Prostate gland (tissue), 2 donors: ENCODE measurements at regions not wholly inside any gene's neighbourhood (a gene's known extent, or its start where the extent isn't known, plus 50 kb on each side); places are given as distances from the start of the nearest gene placed in this dataset.

Experiments
- DNase-seq: peaks from one replicate; pipeline ENCODE4 v3.0.0-alpha.2; 2019; ENCODE audit warnings: low spot score
- H3K27ac ChIP-seq, 2 donors: fragments of 200-600 bp; sonication (generic); 2 replicates each; pipeline ENCODE4 v1.5.1; 2017 to 2019
- H3K27me3 ChIP-seq: fragments of 200-600 bp; sonication (generic); replicated peaks from 2 replicates; pipeline ENCODE4 v1.5.1; 2019; ENCODE audit not compliant: insufficient read depth
- H3K36me3 ChIP-seq, 2 donors: fragments of 200-600 bp; sonication (generic); 1 replicate in 1 of 2; 2 replicates in 1 of 2; pipeline versions ENCODE4 v1.5.1 to v1.8.1; 2017 to 2019
- H3K4me1 ChIP-seq: fragments of 200-600 bp; sonication (generic); replicated peaks from 2 replicates; pipeline ENCODE4 v1.5.1; 2019
- H3K4me3 ChIP-seq, 2 donors: fragments of 200-600 bp; sonication (generic); 2 replicates each; pipeline ENCODE4 v1.5.1; 2017 to 2019
- H3K9me3 ChIP-seq: fragments of 200-600 bp; sonication (generic); 2 replicates; pipeline ENCODE4 v1.5.1; 2017
- POLR2A ChIP-seq: fragments of 450-650 bp; IDR thresholded peaks from one replicate; pipeline ENCODE4 v1.6.1; 2016; ENCODE audit warnings: antibody characterized with exemption, mild to moderate bottlenecking
- POLR2AphosphoS5 ChIP-seq: sonication (generic); formaldehyde crosslinking; IDR thresholded peaks from one replicate; pipeline ENCODE4 v1.6.1; 2017; ENCODE audit warnings: antibody characterized with exemption
- WGBS: methylation state at CpG from one replicate; pipeline ENCODE4 v1.1.5; 2018; 5-methylcytosine and 5-hydroxymethylcytosine counted together
- intact Hi-C: fragments of 100-400 bp; cut with DNase I; formaldehyde crosslinking; loops from one replicate; pipeline ENCODE4 v1.14.2; 2022
- TF ChIP-seq, protein P1 (sequence below), 4 experiments: fragments of 200-600 bp in 2 of 4; fragments of 450-650 bp in 2 of 4; sonication (generic) in 2 of 4; IDR thresholded peaks; 1 replicate in 3 of 4; 2 replicates in 1 of 4; pipeline ENCODE4 v1.5.1; 2016 to 2019; ENCODE audit warnings: antibody characterized with exemption in 4 of 4, mild to moderate bottlenecking in 2 of 4, moderate library complexity in 2 of 4

DNA sequence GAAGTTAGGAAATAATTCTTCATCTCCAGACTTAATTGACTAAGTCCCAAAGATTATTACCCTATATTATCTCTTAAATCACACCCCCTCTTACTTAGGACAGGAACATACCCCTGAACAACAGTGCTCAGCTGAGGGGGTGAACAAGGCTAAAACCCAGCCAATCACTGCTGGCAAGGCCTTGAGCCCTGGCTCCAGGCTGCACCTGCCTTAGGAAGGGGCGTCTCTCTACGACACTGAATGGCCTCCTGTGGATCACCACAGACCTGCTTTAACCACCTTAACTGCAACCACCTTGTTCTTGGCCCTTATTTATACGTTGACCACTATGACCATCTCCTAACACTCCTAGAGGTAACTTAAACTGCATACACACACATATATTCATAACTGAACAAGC lies 267.4 kb upstream of the THBS1 start:
- H3K9me3 ChIP-seq, result no peaks in the 10 kb centered on the region
- DNase-seq, result no peak
- no peaks in the 10 kb centered on the region for H3K27me3 ChIP-seq
- WGBS, result 89% methylated on average over 3 of the region's 3 CpGs
- H3K4me3 ChIP-seq, result no peak overlapping the region
- TF ChIP-seq, protein P1, sequence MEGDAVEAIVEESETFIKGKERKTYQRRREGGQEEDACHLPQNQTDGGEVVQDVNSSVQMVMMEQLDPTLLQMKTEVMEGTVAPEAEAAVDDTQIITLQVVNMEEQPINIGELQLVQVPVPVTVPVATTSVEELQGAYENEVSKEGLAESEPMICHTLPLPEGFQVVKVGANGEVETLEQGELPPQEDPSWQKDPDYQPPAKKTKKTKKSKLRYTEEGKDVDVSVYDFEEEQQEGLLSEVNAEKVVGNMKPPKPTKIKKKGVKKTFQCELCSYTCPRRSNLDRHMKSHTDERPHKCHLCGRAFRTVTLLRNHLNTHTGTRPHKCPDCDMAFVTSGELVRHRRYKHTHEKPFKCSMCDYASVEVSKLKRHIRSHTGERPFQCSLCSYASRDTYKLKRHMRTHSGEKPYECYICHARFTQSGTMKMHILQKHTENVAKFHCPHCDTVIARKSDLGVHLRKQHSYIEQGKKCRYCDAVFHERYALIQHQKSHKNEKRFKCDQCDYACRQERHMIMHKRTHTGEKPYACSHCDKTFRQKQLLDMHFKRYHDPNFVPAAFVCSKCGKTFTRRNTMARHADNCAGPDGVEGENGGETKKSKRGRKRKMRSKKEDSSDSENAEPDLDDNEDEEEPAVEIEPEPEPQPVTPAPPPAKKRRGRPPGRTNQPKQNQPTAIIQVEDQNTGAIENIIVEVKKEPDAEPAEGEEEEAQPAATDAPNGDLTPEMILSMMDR (IDR thresholded peaks at IDR 0.05), result no peak
- no peak for TF ChIP-seq POLR2AphosphoS5
- no peak for TF ChIP-seq POLR2A
- intact Hi-C loops, result no loop called here
- H3K27ac ChIP-seq, result no peak overlapping the region
- no peaks in the 10 kb centered on the region for H3K36me3 ChIP-seq
- H3K4me1 ChIP-seq, result no peaks in the 10 kb centered on the region

GRCh38 chr15:39313881-39314280 lies 267.0 kb upstream of the THBS1 start:
- Histone ChIP-seq H3K36me3 (no peaks in the 10 kb centered on the region), H3K27ac (no peak overlapping the region), H3K9me3 (no peaks in the 10 kb centered on the region), H3K4me1 (no peaks in the 10 kb centered on the region), H3K27me3 (no peaks in the 10 kb centered on the region), H3K4me3 (no peak overlapping the region)
- 78% methylated on average over 1 of the region's 1 CpG for WGBS
- DNase-seq, result no peak
- TF ChIP-seq, protein P1 (IDR thresholded peaks at IDR 0.05), result no peak
- TF ChIP-seq POLR2A (no peak), POLR2AphosphoS5 (no peak)
- intact Hi-C loops, result no loop called here

- Histone ChIP-seq H3K27ac (no peak overlapping the region), H3K4me1 (no peaks in the 10 kb centered on the region), H3K9me3 (no peaks in the 10 kb centered on the region), H3K27me3 (no peaks in the 10 kb centered on the region), H3K36me3 (no peaks in the 10 kb centered on the region), H3K4me3 (no peak overlapping the region)
- TF ChIP-seq, protein P1 (IDR thresholded peaks at IDR 0.05), result no peak
- intact Hi-C loops, result no loop called here
- 20% methylated on average over 1 of the region's 1 CpG for WGBS
- DNase-seq, result no peak
Measured at GRCh38 chr15:39315206-39315850, 265.6 kb upstream of the THBS1 start.

- no peaks in the 10 kb centered on the region for H3K36me3 ChIP-seq
- TF ChIP-seq, protein P1 (IDR thresholded peaks at IDR 0.05), result no peak
- TF ChIP-seq POLR2AphosphoS5, result no peak
- no peak for TF ChIP-seq POLR2A
- H3K27ac ChIP-seq, result no peak overlapping the region
- no peaks in the 10 kb centered on the region for H3K4me1 ChIP-seq
- no peaks in the 10 kb centered on the region for H3K27me3 ChIP-seq
- no peak for DNase-seq
- WGBS, result 75% methylated on average over 1 of the region's 1 CpG
- intact Hi-C loops, result no loop called here
- no peaks in the 10 kb centered on the region for H3K9me3 ChIP-seq
- H3K4me3 ChIP-seq, result no peak overlapping the region
Measured at GRCh38 chr15:39317225-39317624, 263.7 kb upstream of the THBS1 start.

DNA sequence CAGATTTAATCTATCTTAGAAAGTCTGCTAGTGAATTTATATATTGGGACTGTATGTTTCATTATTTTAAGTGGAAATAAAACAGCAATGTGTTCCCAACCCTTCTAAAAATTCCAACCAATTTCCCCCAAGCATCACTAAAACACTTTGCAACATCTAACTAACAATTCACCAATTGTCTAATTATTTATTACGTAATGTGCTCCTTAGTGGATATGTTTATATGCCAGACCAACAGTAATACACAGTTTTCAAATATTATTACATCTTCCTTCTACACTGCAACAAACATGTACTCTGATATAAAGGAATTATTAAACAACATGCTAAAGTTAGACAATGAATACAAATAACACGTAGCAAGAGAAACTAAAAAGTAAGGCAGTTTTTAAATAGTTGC lies 262.6 kb upstream of the THBS1 start:
- WGBS, result 88% methylated on average over 2 of the region's 2 CpGs
- intact Hi-C loops, result no loop called here
- DNase-seq, result no peak
- no peaks in the 10 kb centered on the region for H3K36me3 ChIP-seq
- no peaks in the 10 kb centered on the region for H3K27me3 ChIP-seq
- TF ChIP-seq, protein P1 (IDR thresholded peaks at IDR 0.05), result no peak
- TF ChIP-seq POLR2A, result no peak
- TF ChIP-seq POLR2AphosphoS5, result no peak
- H3K9me3 ChIP-seq, result no peaks in the 10 kb centered on the region
- no peak overlapping the region for H3K4me3 ChIP-seq
- no peak overlapping the region for H3K27ac ChIP-seq
- no peaks in the 10 kb centered on the region for H3K4me1 ChIP-seq
